ENCODE measurements at regions not wholly inside any gene's neighbourhood (a gene's known extent, or its start where the extent isn't known, plus 50 kb on each side); places are given as distances from the start of the nearest gene placed in this dataset.

GRCh38 chr2:59029058-59029457 is 787.9 kb upstream of the FANCL start:
- FAIRE-seq, result no peak

- no peak for FAIRE-seq
Observed at GRCh38 chr2:59027320-59027719, 786.2 kb upstream of the FANCL start.

- no peak for FAIRE-seq
Observed at GRCh38 chr2:59025157-59025757, 784.1 kb upstream of the FANCL start.

- no peak for FAIRE-seq
Observed at GRCh38 chr2:59021786-59022185, 780.7 kb upstream of the FANCL start.

- no peak for FAIRE-seq
Observed at GRCh38 chr2:59019566-59020159, 778.5 kb upstream of the FANCL start.

GRCh38 chr2:59018737-59019136 is 777.6 kb upstream of the FANCL start:
- FAIRE-seq, result no peak

- no peak for FAIRE-seq
Observed at GRCh38 chr2:59015027-59015426, 773.9 kb upstream of the FANCL start.

- FAIRE-seq, result no peak
Observed at GRCh38 chr2:59012971-59013370, 771.8 kb upstream of the FANCL start.

- FAIRE-seq, result no peak
Observed at GRCh38 chr2:59012234-59012633, 771.1 kb upstream of the FANCL start.

- no peak for FAIRE-seq
Observed at GRCh38 chr2:59008950-59009349, 767.8 kb upstream of the FANCL start.

GRCh38 chr2:59005836-59006615 is 764.9 kb upstream of the FANCL start:
- FAIRE-seq, result no peak

GRCh38 chr2:59004621-59005020 is 763.5 kb upstream of the FANCL start:
- FAIRE-seq, result no peak

GRCh38 chr2:59000796-59001195 is 759.7 kb upstream of the FANCL start:
- FAIRE-seq, result no peak

- no peak for FAIRE-seq
Observed at GRCh38 chr2:58992062-58992706, 751.1 kb upstream of the FANCL start.

- no peak for FAIRE-seq
Observed at GRCh38 chr2:58991357-58991756, 750.2 kb upstream of the FANCL start.

- FAIRE-seq, result no peak
Observed at GRCh38 chr2:58985541-58985940, 744.4 kb upstream of the FANCL start.

- no peak for FAIRE-seq
Observed at GRCh38 chr2:58984731-58985130, 743.6 kb upstream of the FANCL start.

- no peak for FAIRE-seq
Observed at GRCh38 chr2:58983111-58983510, 742.0 kb upstream of the FANCL start.

- no peak for FAIRE-seq
Observed at GRCh38 chr2:58981237-58981636, 740.1 kb upstream of the FANCL start.

- FAIRE-seq, result no peak
Observed at GRCh38 chr2:58976375-58977071, 735.4 kb upstream of the FANCL start.

GRCh38 chr2:58974881-58975280 is 733.8 kb upstream of the FANCL start:
- FAIRE-seq, result no peak

GRCh38 chr2:58974426-58974825 is 733.3 kb upstream of the FANCL start:
- no peak for FAIRE-seq

- no peak for FAIRE-seq
Observed at GRCh38 chr2:58973811-58974281, 732.7 kb upstream of the FANCL start.

Measured in TTC549 (cell line).